Endodermal cell (in vitro differentiated cells): ENCODE measurements at regions not wholly inside any gene's neighbourhood (a gene's known extent, or its start where the extent isn't known, plus 50 kb on each side); places are given as distances from the start of the nearest gene placed in this dataset.

Experiments used
- DNase-seq: peaks from one replicate; pipeline ENCODE4 v3.0.0-alpha.2; 2017
- H3K27ac ChIP-seq: 2 replicates; pipeline ENCODE4 v1.5.1; 2013; ENCODE audit warnings: mild to moderate bottlenecking, low read depth, low read length, moderate library complexity
- H3K27me3 ChIP-seq: 2 replicates; pipeline ENCODE4 v1.6.1; 2013; ENCODE audit warnings: mild to moderate bottlenecking, low read length, moderate library complexity; ENCODE audit not compliant: insufficient read depth, control insufficient read depth, poor library complexity, severe bottlenecking
- H3K36me3 ChIP-seq: 2 replicates; pipeline ENCODE4 v1.7.0; 2013; ENCODE audit warnings: mild to moderate bottlenecking, low read length, moderate library complexity; ENCODE audit not compliant: control insufficient read depth, insufficient read depth
- H3K4me1 ChIP-seq: one replicate; pipeline ENCODE4 v1.7.0; 2013; ENCODE audit warnings: low read length; ENCODE audit not compliant: control insufficient read depth, insufficient read depth
- H3K4me3 ChIP-seq: 2 replicates; pipeline ENCODE4 v1.5.1; 2013; ENCODE audit warnings: mild to moderate bottlenecking, low read length, moderate library complexity
- H3K9ac ChIP-seq: 2 replicates; pipeline ENCODE4 v1.6.1; 2013; ENCODE audit warnings: mild to moderate bottlenecking, low read length, moderate library complexity; ENCODE audit not compliant: poor library complexity, severe bottlenecking; ENCODE audit errors: extremely low read depth
- H3K9me3 ChIP-seq: 2 replicates; pipeline ENCODE4 v1.6.1; 2013; ENCODE audit warnings: mild to moderate bottlenecking, low read length, moderate library complexity; ENCODE audit not compliant: control insufficient read depth
- H3K27ac Mint-ChIP-seq: 2 replicates; pipeline ENCODE4 v1.8.0; 2020; ENCODE audit warnings: mixed read lengths
- H3K27me3 Mint-ChIP-seq: 2 replicates; pipeline ENCODE4 v1.8.0; 2021; ENCODE audit warnings: mild to moderate bottlenecking, mixed read lengths; ENCODE audit not compliant: insufficient read depth
- H3K36me3 Mint-ChIP-seq: 2 replicates; pipeline ENCODE4 v1.8.0; 2020; ENCODE audit warnings: low read depth, mixed read lengths
- H3K4me1 Mint-ChIP-seq: 2 replicates; pipeline ENCODE4 v1.8.0; 2020; ENCODE audit warnings: mixed read lengths
- H3K4me3 Mint-ChIP-seq: 2 replicates; pipeline ENCODE4 v1.8.0; 2020; ENCODE audit warnings: mild to moderate bottlenecking, moderate library complexity, mixed read lengths
- H3K9me3 Mint-ChIP-seq: 2 replicates; pipeline ENCODE4 v1.8.0; 2020; ENCODE audit warnings: mild to moderate bottlenecking, mixed read lengths
- WGBS, 2 experiments: methylation state at CpG; one replicate each; pipeline versions ENCODE4 v1.1.5 to v1.1.7; 2013; ENCODE audit warnings: missing lambda C conversion rate in 2 of 2, mixed read lengths in 1 of 2; ENCODE audit not compliant: insufficient coverage in 1 of 2, insufficient read length in 1 of 2; 5-methylcytosine and 5-hydroxymethylcytosine counted together
- TF ChIP-seq, protein P1 (sequence below): fragments of 200-600 bp; sonication (generic); conservative IDR thresholded peaks from 2 replicates; pipeline ENCODE4 v1.5.0; 2021; ENCODE audit warnings: antibody characterized with exemption, mild to moderate bottlenecking

DNA sequence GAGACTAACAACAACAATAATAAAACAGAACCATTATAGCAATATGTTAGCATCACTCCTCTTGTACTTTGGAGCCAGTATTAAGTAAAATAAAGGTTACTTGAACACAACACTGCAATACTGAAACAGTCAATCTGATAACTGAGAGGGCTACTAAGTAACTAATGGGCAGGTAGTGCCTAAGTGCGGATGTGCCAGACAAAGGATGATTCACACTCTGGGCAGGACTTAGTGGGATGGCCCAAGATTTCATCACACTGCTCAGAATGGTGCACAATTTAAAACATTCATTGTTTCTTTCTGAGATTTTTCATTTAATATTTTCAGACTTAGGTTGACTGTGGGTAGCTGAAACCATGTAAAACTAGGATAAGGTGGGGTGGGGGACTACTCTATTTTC is 131.9 kb upstream of the CAND1 start:
- 98 to 100% methylated on average over 1 of the region's 1 CpG for WGBS, 2 experiments
- Histone ChIP-seq H3K4me3 (no peak overlapping the region), H3K9me3 (no peaks in the 10 kb centered on the region), H3K27me3 (no peaks in the 10 kb centered on the region), H3K36me3 (no peaks in the 10 kb centered on the region), H3K4me1 (no peaks in the 10 kb centered on the region), H3K9ac (no peak overlapping the region), H3K27ac (no peak overlapping the region)
- Mint-ChIP-seq H3K4me3 (no peak overlapping the region), H3K4me1 (peaks cover 3% of the 10 kb centered on the region), H3K36me3 (no peaks in the 10 kb centered on the region), H3K27me3 (no peaks in the 10 kb centered on the region), H3K9me3 (no peaks in the 10 kb centered on the region), H3K27ac (no peak overlapping the region)
- TF ChIP-seq, protein P1, sequence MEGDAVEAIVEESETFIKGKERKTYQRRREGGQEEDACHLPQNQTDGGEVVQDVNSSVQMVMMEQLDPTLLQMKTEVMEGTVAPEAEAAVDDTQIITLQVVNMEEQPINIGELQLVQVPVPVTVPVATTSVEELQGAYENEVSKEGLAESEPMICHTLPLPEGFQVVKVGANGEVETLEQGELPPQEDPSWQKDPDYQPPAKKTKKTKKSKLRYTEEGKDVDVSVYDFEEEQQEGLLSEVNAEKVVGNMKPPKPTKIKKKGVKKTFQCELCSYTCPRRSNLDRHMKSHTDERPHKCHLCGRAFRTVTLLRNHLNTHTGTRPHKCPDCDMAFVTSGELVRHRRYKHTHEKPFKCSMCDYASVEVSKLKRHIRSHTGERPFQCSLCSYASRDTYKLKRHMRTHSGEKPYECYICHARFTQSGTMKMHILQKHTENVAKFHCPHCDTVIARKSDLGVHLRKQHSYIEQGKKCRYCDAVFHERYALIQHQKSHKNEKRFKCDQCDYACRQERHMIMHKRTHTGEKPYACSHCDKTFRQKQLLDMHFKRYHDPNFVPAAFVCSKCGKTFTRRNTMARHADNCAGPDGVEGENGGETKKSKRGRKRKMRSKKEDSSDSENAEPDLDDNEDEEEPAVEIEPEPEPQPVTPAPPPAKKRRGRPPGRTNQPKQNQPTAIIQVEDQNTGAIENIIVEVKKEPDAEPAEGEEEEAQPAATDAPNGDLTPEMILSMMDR, result no peak
- no peak for DNase-seq

DNA sequence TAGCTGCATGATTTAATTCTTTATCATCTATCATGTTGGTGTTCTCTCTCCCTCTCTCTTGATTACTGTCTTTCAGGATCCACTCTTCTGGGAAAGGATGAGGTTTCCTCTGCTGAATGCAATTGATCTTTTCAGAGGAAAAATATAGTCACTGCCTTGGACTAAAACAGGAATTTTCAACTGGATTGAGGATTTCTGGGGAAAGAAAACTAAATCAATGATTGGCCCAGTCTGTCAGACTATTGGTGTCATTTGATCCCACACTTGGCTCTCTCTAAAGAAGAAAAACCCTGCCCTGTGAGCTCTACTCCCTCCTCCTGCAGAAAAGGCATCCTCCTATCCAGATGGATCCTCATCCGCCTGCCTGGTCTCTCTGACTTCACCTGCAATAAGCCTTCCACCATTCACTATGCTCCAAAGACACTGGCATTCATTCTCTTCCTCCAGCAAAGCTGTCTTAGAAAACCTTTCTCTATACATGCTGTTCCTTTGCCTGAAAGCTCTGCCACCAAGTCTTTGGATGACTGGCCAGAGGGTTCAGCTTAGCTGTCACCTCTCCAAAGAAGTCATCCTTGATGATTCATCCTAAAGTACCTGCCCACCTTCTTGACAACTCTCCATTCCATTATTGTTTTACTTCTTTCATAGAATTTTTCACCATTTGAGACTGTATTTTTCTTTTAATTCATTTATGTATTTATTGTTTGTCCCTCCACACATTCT is 127.7 kb upstream of the CAND1 start:
- Mint-ChIP-seq H3K9me3 (no peaks in the 10 kb centered on the region), H3K36me3 (no peaks in the 10 kb centered on the region), H3K27ac (no peak overlapping the region), H3K4me1 (no peaks in the 10 kb centered on the region), H3K4me3 (no peak overlapping the region), H3K27me3 (peaks cover 3% of the 10 kb centered on the region)
- Histone ChIP-seq H3K4me1 (no peaks in the 10 kb centered on the region), H3K36me3 (no peaks in the 10 kb centered on the region), H3K27me3 (peaks cover 8% of the 10 kb centered on the region), H3K9ac (no peak overlapping the region), H3K9me3 (no peaks in the 10 kb centered on the region), H3K27ac (no peak overlapping the region), H3K4me3 (no peak overlapping the region)
- 79 to 86% methylated on average over 1 of the region's 1 CpG for WGBS, 2 experiments
- peak; percentile 54 for DNase-seq
- TF ChIP-seq, protein P1, result no peak

DNA sequence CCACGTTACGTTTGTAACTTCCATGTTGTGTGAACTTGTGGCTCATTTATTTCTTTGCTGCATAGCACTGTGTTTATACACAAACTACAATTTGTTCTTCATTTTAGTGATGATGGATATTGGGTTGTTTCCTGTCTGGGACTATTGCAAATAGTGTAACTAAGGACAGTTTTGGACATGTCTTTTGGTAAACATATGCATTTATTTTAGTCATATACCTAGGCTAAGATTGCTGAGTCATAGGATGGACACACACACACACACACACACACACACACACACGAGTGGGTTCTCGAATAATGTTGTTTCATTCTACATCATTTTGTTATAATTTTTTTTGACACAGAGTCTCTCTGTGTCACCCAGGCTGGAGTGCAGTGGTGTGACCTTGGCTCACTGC is 123.5 kb upstream of the CAND1 start:
- H3K36me3 Mint-ChIP-seq, result no peaks in the 10 kb centered on the region
- H3K4me1 ChIP-seq, result no peaks in the 10 kb centered on the region
- no peak overlapping the region for H3K27ac ChIP-seq
- H3K4me3 Mint-ChIP-seq, result no peak overlapping the region
- H3K27me3 Mint-ChIP-seq, result peaks cover 3% of the 10 kb centered on the region
- TF ChIP-seq, protein P1, result no peak
- no peaks in the 10 kb centered on the region for H3K9me3 ChIP-seq
- no peaks in the 10 kb centered on the region for H3K4me1 Mint-ChIP-seq
- 67 to 79% methylated on average over 1 to 2 of the region's 4 CpGs for WGBS, 2 experiments
- DNase-seq, result no peak
- H3K27ac Mint-ChIP-seq, result no peak overlapping the region
- no peaks in the 10 kb centered on the region for H3K9me3 Mint-ChIP-seq
- H3K27me3 ChIP-seq, result peaks cover 8% of the 10 kb centered on the region
- no peaks in the 10 kb centered on the region for H3K36me3 ChIP-seq
- H3K9ac ChIP-seq, result no peak overlapping the region
- H3K4me3 ChIP-seq, result no peak overlapping the region
